ENCODE measurements at regions not wholly inside any gene's neighbourhood (a gene's known extent, or its start where the extent isn't known, plus 50 kb on each side); places are given as distances from the start of the nearest gene placed in this dataset.

DNA sequence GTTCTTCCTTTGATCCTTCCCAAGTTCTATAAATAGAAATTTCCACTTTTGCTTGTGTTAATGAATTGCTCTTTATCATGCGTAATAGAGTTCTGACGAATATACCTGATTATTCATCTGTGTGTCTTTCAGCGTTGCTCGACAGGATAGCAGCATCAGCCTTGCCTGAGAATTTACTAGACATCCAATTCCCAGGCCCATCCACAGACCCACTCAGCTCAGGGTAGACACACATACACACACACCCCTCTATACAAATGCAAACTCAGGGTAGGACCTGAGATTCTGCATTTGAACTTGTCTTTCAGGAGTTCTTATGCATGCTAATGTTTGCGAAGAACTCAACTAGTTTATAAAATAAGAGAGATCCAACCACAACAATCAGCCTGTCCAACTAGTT lies 343.4 kb upstream of the GYPC start:
- Histone ChIP-seq H3K79me2 (replicated peaks; ENCODE audit: insufficient read depth) (no peaks in the 10 kb centered on the region), H3F3A (replicated peaks; ENCODE audit: low read depth) (no peaks in the 10 kb centered on the region), H3K27ac (ENCODE audit: low read depth) (no peak overlapping the region), H3K27me3 (ENCODE audit: insufficient read depth) (no peaks in the 10 kb centered on the region), H3K9me2 (ENCODE audit: insufficient read depth) (no peaks in the 10 kb centered on the region), H3K4me1 (ENCODE audit: insufficient read depth) (no peaks in the 10 kb centered on the region; the same call in 1 of the 2 replicates), H3K4me3 (no peak overlapping the region), H3K4me2 (0 out of 2 replicates have a peak overlapping the region, but pooled peaks have one; percentile 32), H3K36me3 (ENCODE audit: insufficient read depth) (no peaks in the 10 kb centered on the region), H4K20me1 (replicated peaks; ENCODE audit: insufficient read depth) (no peaks in the 10 kb centered on the region), H2AFZ (no peak overlapping the region)
- H3K27me3 Mint-ChIP-seq (ENCODE audit: insufficient read depth, low read depth, poor library complexity) = peaks cover 4% of the 10 kb centered on the region
- TF ChIP-seq, protein P1, sequence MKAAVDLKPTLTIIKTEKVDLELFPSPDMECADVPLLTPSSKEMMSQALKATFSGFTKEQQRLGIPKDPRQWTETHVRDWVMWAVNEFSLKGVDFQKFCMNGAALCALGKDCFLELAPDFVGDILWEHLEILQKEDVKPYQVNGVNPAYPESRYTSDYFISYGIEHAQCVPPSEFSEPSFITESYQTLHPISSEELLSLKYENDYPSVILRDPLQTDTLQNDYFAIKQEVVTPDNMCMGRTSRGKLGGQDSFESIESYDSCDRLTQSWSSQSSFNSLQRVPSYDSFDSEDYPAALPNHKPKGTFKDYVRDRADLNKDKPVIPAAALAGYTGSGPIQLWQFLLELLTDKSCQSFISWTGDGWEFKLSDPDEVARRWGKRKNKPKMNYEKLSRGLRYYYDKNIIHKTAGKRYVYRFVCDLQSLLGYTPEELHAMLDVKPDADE (IDR thresholded peaks at IDR 0.05) = no peak
- no peak for TF ChIP-seq NANOG (IDR thresholded peaks at IDR 0.05; ENCODE audit: borderline replicate concordance)
- no peak for TF ChIP-seq EZH2 (IDR thresholded peaks at IDR 0.05; ENCODE audit: low read depth, unreplicated experiment)
- no peak for TF ChIP-seq ZNF331 (CRISPR knock-in tag; IDR thresholded peaks at IDR 0.05; ENCODE audit: low read depth)
- TF ChIP-seq, protein P2, sequence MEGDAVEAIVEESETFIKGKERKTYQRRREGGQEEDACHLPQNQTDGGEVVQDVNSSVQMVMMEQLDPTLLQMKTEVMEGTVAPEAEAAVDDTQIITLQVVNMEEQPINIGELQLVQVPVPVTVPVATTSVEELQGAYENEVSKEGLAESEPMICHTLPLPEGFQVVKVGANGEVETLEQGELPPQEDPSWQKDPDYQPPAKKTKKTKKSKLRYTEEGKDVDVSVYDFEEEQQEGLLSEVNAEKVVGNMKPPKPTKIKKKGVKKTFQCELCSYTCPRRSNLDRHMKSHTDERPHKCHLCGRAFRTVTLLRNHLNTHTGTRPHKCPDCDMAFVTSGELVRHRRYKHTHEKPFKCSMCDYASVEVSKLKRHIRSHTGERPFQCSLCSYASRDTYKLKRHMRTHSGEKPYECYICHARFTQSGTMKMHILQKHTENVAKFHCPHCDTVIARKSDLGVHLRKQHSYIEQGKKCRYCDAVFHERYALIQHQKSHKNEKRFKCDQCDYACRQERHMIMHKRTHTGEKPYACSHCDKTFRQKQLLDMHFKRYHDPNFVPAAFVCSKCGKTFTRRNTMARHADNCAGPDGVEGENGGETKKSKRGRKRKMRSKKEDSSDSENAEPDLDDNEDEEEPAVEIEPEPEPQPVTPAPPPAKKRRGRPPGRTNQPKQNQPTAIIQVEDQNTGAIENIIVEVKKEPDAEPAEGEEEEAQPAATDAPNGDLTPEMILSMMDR (conservative IDR thresholded peaks at IDR 0.05; ENCODE audit: low read depth in 2 of 2) = no peak
- TF ChIP-seq JUNB (IDR thresholded peaks at IDR 0.05; ENCODE audit: unreplicated experiment) = no peak
- no peak for TF ChIP-seq EZH2phosphoT487 (IDR thresholded peaks at IDR 0.05; ENCODE audit: unreplicated experiment)
- TF ChIP-seq ZNF114 (CRISPR knock-in tag; IDR thresholded peaks at IDR 0.05) = no peak
- TF ChIP-seq, protein P3, sequence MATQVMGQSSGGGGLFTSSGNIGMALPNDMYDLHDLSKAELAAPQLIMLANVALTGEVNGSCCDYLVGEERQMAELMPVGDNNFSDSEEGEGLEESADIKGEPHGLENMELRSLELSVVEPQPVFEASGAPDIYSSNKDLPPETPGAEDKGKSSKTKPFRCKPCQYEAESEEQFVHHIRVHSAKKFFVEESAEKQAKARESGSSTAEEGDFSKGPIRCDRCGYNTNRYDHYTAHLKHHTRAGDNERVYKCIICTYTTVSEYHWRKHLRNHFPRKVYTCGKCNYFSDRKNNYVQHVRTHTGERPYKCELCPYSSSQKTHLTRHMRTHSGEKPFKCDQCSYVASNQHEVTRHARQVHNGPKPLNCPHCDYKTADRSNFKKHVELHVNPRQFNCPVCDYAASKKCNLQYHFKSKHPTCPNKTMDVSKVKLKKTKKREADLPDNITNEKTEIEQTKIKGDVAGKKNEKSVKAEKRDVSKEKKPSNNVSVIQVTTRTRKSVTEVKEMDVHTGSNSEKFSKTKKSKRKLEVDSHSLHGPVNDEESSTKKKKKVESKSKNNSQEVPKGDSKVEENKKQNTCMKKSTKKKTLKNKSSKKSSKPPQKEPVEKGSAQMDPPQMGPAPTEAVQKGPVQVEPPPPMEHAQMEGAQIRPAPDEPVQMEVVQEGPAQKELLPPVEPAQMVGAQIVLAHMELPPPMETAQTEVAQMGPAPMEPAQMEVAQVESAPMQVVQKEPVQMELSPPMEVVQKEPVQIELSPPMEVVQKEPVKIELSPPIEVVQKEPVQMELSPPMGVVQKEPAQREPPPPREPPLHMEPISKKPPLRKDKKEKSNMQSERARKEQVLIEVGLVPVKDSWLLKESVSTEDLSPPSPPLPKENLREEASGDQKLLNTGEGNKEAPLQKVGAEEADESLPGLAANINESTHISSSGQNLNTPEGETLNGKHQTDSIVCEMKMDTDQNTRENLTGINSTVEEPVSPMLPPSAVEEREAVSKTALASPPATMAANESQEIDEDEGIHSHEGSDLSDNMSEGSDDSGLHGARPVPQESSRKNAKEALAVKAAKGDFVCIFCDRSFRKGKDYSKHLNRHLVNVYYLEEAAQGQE (IDR thresholded peaks at IDR 0.05; ENCODE audit: unreplicated experiment) = no peak
- no peak for TF ChIP-seq STAT1 (IDR thresholded peaks at IDR 0.05; ENCODE audit: unreplicated experiment)
- TF ChIP-seq, protein P4, sequence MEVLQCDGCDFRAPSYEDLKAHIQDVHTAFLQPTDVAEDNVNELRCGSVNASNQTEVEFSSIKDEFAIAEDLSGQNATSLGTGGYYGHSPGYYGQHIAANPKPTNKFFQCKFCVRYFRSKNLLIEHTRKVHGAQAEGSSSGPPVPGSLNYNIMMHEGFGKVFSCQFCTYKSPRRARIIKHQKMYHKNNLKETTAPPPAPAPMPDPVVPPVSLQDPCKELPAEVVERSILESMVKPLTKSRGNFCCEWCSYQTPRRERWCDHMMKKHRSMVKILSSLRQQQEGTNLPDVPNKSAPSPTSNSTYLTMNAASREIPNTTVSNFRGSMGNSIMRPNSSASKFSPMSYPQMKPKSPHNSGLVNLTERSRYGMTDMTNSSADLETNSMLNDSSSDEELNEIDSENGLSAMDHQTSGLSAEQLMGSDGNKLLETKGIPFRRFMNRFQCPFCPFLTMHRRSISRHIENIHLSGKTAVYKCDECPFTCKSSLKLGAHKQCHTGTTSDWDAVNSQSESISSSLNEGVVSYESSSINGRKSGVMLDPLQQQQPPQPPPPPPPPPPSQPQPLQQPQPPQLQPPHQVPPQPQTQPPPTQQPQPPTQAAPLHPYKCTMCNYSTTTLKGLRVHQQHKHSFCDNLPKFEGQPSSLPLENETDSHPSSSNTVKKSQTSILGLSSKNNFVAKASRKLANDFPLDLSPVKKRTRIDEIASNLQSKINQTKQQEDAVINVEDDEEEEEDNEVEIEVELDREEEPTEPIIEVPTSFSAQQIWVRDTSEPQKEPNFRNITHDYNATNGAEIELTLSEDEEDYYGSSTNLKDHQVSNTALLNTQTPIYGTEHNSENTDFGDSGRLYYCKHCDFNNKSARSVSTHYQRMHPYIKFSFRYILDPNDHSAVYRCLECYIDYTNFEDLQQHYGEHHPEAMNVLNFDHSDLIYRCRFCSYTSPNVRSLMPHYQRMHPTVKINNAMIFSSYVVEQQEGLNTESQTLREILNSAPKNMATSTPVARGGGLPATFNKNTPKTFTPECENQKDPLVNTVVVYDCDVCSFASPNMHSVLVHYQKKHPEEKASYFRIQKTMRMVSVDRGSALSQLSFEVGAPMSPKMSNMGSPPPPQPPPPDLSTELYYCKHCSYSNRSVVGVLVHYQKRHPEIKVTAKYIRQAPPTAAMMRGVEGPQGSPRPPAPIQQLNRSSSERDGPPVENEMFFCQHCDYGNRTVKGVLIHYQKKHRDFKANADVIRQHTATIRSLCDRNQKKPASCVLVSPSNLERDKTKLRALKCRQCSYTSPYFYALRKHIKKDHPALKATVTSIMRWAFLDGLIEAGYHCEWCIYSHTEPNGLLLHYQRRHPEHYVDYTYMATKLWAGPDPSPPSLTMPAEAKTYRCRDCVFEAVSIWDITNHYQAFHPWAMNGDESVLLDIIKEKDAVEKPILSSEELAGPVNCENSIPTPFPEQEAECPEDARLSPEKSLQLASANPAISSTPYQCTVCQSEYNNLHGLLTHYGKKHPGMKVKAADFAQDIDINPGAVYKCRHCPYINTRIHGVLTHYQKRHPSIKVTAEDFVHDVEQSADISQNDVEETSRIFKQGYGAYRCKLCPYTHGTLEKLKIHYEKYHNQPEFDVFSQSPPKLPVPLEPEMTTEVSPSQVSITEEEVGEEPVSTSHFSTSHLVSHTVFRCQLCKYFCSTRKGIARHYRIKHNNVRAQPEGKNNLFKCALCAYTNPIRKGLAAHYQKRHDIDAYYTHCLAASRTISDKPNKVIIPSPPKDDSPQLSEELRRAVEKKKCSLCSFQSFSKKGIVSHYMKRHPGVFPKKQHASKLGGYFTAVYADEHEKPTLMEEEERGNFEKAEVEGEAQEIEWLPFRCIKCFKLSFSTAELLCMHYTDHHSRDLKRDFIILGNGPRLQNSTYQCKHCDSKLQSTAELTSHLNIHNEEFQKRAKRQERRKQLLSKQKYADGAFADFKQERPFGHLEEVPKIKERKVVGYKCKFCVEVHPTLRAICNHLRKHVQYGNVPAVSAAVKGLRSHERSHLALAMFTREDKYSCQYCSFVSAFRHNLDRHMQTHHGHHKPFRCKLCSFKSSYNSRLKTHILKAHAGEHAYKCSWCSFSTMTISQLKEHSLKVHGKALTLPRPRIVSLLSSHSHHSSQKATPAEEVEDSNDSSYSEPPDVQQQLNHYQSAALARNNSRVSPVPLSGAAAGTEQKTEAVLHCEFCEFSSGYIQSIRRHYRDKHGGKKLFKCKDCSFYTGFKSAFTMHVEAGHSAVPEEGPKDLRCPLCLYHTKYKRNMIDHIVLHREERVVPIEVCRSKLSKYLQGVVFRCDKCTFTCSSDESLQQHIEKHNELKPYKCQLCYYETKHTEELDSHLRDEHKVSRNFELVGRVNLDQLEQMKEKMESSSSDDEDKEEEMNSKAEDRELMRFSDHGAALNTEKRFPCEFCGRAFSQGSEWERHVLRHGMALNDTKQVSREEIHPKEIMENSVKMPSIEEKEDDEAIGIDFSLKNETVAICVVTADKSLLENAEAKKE (CRISPR knock-in tag; IDR thresholded peaks at IDR 0.05) = no peak
- no peak for TF ChIP-seq CREB1 (CRISPR knock-in tag; IDR thresholded peaks at IDR 0.05; ENCODE audit: low read depth)
- no peak for TF ChIP-seq POLR2AphosphoS5 (IDR thresholded peaks at IDR 0.05; ENCODE audit: low read depth)
- no peaks in the 10 kb centered on the region; the same call in 2 of the 3 replicates for H3K36me3 Mint-ChIP-seq (ENCODE audit: low read depth)
- DNase-seq (ENCODE audit: low spot score) (no peak), ATAC-seq (no peak)
- H3K27ac Mint-ChIP-seq = no peak overlapping the region
- peaks cover 20% of the 10 kb centered on the region; the same call in 2 of the 3 replicates for H3K4me1 Mint-ChIP-seq
- no peak overlapping the region for H3K4me3 Mint-ChIP-seq
- H3K9me3 Mint-ChIP-seq = no peaks in the 10 kb centered on the region
